NOMO-1 treated with DMSO at 0.1 percent for 48 hours (cell line): ENCODE measurements at regions not wholly inside any gene's neighbourhood (a gene's known extent, or its start where the extent isn't known, plus 50 kb on each side); places are given as distances from the start of the nearest gene placed in this dataset.

Experiments
- DNase-seq: peaks from one replicate; lab custom pipeline; 2025; ENCODE audit not compliant: unreplicated experiment; lab: John Stamatoyannopoulos, UW

DNA sequence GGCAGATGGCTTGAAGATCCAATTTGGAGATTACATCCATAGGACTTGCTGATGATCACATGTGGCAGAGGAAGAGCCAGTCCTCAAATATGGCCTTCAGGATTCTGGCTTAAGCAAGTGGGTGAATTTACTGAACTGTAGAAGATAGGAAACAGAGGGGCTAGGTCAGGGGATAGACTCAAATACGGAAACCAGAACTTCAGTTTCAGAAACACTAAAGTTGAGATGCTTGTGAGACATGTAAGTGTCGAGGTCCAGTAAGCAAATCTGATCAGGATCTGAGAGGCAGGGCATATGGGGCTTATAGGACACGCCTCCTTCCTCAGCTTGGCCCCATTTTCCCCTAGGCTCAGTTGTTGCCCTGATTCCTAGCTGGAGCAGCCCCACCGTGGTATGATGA is 107.7 kb downstream of the LBH start:
- no peak for DNase-seq

DNA sequence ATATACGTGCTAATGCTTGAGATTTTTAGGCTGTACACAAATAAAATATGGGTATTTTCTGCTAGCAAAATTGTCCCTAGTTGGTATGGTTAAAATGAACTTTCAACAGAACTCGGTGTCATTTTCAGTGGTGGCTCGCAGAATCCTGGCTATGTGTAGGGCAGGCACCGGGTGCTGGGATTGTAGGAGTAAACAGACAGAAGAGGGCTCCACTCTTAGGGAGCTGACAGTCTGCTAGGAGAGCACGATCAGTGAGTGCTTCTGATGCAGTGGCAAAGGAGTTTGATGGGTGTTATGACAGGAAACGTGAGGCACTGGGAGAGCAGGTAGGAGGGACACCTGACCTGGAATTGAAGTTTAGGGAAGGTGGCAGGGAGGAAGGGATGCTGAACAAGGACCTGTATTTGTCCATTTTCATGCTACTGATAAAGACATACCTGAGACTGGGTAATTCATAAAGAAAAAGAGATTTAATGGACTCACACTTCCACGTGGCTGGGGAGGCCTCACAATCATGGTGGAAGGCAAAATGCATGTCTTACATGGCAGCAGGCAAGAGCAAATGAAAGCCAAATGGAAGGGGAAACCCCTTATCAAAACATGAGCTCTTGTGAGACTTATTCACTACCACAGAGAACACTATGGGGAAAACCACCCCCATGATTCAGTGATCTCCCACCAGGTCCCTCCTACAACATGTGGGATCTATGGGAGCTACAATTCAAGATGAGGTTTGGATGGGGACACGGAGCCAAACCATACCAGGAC is 105.4 kb upstream of the LCLAT1 start:
- no peak for DNase-seq

DNA sequence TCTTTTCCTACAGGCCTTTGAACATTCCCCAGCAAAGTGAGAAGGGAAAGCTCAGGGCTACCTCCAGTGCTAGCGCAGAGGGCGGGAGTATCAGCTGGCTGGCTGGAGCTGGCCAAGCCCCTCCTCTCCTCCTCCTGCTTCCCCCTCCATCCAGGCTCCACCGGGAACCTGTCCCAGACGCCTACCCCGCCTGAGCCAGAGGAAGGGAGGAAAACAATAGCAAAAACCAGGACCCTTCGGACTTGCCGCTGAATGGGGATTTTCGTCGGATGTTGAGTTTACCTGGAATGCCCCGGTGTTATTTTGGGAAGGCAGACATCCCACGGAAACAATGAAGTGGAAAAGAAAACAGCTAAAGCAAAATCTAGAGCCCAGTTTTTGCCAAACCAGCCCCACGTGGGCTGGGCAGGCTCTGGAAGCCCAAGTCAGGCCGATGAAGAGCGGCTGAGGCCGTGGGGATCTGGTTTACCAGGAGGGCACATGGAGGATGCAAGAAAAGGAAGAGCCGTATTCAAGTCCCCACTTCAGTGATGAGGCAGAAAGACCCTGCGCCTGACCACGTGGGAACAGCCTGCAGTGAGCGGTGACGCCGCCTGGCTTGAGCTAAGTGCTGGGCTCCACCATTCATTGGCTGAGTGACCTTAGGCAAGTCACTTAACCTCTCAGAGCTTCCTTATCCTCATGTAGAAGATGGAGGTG is 100.4 kb upstream of the LCLAT1 start:
- DNase-seq, result no peak

DNA sequence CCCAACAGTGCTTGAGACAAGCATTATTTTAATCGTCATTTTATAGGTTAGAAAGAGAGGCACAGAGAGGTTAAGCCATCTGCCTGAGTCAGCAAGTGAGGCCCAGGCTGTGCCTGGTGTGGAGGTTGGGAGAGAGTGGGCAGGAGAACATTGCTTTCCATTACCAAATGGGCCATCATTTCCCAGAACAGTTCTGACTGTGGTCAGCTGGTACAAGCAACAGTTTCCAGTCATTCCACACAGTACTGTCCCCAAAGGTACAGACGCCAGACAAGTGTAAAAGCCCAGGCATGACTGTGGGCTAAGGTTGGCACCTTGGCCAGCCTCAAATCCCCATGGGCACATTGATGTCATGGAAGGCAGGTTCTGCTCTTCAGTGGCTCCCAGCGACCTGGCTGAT is 98.2 kb upstream of the LCLAT1 start:
- DNase-seq, result no peak

DNA sequence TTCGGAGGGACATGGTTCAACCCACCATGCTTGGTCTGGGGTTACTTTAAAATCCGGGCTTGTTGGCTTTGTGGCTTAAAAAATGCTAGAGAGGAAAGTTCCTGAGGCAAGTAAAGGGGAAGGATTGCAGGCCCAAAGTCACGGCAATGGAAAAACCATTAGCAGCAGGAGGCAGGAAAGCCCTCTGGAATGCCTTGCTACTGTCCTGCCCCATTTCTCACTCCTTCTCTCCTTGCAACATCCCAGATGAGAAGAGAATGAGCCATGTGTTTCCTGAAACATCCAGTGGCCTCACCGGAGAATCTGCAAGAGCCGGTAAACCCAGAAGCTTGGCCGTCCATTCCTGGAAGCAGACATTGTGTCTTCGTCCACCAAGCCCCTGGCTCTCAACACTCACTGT is 97.4 kb upstream of the LCLAT1 start:
- DNase-seq, result no peak

DNA sequence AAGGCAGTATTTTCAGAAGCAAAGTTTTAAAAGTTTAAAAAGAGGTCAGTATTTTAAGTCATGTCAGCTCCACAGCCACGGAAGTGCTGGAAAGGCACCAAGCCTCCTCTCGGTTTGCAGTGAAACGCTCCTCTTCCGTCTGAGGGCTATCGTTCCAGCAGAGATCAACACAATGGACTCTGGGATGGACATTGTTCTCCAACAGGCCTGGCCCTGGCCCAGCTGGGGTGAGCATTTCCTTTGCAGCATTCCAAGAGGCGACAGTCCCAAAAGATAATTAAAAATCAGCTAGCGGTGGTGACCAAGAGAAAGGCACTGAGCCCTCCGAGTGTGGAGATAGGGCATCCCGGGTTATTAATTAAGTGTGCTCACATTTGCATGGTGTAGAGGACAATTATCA is 95.9 kb upstream of the LCLAT1 start:
- no peak for DNase-seq

DNA sequence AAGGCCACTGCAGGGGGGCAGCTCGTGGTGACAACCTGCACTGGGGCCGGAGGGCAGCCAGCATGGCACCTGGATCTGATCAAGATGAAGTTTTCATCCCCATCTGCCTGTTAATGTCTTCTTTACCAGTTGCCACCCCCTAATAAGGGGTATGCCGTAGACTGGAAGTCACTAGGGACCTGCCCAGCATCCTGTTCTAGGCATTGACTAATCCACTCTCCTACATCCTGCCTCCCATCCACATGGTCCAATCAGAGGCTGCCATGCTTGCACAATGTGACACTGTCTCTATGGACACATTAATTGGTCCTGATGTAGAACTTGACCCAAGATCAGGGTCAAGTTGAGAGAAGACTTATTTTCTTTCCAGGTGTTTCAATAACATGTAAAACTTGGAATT is 95.1 kb upstream of the LCLAT1 start:
- no peak for DNase-seq

DNA sequence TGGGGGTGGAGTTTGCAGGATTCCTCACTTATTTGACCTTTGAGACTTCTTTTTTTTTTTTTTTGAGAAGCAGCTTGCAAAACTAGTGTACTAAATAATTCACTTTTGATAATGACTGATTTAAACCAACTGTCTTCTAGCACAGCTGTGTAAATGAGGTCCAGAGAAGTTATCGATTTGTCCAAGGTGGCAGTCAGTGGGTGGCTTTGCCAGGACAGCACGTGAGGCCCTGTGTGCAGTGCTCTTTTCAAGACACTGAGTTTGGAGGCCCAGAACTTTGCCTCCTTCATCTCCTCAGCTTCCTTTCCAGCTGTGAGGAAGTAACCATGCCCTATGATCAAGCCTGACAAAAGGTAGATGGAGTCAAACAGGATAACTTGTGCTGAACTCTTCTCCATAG is 92.9 kb upstream of the LCLAT1 start:
- no peak for DNase-seq

DNA sequence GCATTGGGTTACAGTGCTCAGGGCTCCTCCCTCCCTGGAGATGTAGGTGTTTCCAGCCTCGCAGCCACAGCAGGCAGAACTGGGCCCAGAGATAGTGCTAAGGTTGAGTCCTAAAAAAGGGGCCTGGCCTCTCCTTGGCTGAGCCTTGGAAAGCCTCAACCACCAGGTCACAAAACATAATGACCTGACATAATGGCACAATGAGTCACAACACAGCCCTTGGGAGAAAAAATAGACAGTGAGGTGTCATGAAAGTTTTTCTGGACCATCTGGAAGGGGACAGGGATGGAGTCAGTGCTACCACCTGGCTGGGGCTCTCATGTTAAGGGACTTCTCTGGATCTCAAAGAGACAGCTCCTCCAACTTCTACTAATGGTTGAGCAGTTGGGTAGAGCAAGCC is 92.4 kb upstream of the LCLAT1 start:
- DNase-seq, result no peak

DNA sequence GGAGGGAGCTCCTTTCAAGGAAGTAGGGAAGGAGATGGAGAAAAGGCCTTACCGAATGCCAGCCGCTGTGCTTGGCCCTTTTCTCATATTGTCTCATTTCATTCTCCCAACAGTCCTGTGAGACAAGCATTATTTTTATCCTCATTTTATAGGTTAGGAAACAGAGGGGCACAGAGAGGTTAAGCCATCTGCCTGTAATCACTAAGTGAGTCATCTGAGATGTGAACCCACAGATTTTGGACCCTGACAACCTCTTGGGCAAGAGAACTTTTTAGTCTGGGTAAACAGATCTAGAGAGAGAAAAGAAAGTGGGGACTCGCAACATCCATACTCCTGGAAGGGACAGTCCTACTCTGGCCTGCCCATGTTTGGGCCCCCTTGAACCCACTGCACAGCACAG is 91.7 kb upstream of the LCLAT1 start:
- no peak for DNase-seq

DNA sequence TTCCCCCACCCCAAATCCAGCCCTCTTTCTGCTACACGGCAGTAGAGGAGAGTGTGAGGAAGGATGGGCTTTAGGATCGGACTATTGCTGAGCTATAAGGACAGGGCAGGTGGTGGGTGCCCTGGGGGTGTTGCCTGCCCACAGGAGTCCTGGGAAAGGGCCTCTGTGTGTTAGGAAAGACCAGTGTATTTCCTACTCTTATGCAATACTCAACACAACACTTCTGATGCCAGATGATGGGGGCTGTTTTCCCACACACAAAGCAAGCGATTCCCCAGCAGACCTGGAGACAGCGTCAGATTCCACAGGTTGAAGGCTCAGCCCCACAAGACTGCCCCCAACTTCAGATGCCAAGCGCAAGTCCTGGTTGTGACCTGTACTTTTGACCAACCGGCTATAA is 91.0 kb upstream of the LCLAT1 start:
- DNase-seq, result no peak

DNA sequence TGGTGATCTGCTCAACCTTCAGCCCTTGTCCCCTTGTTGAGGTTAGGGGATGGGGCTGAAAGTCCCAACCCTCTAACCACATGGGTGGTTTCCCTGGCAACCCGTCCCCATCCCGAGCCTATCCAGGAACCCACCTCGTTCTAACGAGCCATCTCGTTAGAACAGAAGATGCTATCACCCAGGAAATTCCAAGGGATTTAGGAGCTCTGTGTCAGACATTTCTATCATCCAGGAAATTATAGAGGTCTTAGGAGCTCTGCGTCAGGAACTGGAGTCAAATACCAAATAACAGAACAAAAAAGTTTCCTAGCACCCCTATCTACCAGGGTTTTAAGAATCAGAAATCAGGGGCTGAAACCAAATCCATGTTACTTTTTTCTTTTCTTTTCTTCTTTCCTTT is 90.3 kb upstream of the LCLAT1 start:
- no peak for DNase-seq

DNA sequence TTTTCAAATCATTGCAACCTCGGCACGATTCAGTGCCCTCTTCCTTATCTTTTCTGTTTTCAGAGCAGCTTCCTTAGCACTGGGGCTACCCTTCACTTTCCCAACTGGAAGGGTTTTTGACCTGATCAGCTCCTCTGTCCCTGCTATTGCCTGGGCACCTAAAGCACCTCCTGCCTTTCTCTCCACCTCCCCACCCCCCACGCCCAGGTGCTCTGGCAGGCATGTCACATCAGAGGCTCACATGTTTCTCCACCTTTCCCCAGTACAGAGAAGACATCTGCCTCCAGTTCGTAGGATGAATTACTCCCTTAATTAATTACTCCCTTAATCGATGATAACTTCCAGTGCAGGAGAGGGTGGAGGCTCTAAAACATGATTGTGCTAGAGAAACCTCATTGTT is 88.7 kb upstream of the LCLAT1 start:
- no peak for DNase-seq

DNA sequence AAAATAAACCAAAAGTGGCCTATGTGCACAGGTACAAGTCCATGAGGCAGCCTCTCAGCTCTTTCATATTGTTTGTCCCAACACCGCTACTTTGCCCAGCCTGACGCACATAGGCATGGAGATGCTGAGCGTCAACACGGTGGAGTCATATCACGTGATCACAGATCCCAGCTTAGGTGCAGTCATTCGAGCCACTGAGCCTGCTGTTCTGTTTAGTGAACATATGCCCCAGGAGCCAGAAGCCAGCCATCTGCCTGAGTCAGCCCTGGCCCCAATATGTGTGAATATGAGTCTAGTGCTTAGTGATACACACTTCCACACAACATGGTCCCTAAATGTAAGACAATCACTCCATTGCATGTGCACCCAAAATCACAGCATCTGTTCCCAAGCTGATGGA is 88.2 kb upstream of the LCLAT1 start:
- no peak for DNase-seq

DNA sequence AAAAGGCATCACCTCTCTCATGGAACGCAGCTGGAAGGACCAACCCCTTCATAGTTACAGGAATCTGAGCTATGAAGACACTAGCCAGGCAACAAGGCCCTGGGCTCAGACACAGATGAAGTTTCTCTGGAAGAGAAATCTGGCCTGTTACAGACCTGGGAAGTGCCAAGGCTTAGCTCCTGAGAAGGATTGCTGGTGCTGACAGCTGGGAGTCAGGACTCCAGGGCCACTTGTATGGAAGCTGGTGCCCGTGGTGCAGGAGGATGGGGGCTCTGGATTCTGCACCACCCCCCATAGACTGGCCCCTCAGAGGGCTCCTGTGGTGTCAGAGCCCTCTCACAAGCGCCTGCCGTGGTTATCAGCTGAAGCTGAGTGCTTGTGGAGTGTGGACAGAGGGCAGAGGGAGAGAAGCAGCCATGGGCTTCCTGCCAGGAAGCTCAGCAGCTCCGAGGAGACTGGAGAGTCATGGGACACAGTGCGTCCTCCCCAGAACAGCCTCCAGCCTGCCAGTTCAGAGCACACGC is 87.3 kb upstream of the LCLAT1 start:
- DNase-seq, result no peak

DNA sequence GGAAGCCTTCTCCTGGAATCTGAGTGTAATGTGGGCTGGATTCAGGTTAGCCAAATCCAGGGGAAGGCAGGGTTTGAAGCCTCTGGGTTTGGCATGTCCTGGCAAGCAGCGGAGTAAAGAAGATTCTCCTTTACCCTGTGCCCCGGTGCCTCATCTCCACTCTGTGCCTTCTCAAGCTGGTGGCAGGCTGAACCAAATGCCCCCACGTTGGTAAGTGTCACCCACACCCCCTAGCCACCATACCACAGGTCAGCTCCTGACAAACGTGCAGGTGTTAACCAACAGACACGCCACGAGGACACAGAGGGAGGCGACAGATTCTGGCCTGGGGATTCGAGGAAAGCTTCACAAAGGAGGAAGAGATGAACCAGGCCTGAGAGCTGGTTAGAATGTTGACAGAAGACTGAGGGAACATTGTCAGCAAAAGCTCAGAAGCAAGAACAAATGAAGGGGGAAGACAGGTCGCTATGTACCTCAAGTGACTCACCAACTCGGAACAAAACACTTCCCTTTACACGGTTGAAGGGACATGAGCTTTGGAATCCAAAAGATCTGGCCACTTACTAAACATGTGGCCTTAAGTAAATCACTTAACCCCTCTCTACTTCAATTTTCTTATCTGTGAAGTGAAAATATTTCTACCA is 85.2 kb upstream of the LCLAT1 start:
- DNase-seq, result no peak

DNA sequence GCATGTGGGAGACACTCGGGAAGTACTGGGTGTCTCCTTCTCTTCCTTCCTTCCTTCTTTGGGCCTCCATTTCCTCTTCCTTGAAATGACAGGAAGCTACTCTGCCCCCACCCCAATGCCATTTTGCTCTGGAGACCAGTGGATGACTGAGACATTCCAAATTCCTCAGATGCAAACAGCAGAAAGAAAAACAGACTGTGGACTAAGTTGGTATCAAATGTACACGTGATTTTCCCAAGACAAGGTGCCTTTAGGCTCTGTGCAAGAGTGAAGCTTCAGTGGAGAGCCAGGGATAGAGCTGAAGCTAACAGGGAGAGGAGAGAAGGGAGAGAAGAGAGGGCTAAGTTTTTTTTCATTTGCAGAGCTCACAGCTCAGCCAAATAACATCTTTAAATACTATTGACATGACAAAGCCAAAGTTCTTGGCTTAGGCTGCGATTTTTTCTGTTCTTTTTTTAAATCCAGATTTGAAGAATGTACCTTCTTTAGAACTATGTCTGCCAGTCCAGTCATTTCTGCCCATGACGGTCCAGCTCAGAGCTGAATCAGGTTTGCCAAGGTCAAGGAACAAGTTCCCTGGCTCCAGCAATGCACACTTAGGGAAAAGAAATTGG is 84.5 kb upstream of the LCLAT1 start:
- no peak for DNase-seq

DNA sequence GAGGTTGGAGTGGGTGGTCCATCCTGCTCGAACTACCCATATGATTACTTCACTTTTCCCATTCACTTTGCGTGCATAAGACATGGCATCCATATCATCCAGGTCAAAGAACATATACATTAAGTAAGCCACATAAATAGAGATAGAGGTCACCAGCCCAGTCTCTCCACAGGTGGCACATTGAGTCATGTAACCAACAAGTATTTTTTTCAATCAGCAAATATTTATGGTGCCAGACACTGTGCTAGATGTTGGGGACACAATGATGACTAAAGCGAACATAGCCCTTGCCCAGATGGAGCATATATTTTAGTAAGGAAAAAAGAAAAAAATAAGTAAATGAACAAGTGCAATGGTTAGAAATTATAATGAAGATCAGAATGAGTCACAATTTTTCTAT is 83.6 kb upstream of the LCLAT1 start:
- DNase-seq, result no peak

DNA sequence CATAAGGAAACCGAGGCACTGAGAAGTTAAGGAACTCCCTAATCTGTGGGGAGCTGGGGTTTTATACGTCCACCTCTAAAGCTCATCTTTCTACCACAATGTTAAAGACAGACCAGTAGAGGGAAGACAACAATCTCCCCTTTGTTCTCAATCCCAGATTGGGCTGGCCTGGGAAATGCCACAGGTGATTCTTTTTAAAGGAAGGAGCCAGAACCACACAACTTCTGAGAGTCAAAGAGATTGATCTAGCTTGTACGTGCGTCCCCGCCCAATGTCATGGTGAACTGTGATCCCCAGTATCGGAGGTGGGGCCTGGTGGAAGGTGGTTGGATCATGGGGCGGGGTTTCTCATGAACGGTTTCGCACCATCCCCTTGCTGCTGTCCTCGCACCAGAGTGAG is 81.8 kb upstream of the LCLAT1 start:
- no peak for DNase-seq

DNA sequence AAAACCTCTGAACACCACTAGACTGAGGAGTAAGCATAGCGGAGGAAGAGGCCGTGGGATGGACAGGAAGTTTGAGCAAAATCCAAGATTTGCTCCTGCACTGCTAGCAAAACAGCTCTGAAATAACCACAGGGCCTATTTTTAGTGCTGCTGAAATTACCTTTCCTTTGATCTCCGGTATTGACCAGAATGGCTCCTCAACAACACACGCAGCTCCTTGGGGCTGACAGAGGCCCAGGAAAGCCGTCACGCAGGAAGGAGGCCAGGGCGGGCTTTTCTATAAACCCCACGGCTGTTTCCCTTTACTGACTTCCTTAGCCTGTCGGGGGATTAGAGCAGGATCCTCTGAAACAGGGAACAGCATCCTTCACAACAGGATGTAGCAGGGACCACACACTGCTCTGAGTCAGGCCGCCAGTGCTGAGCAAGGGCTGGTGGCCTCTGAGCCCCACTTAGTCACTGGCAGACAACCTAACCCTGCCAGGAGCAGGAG is 80.8 kb upstream of the LCLAT1 start:
- no peak for DNase-seq

DNA sequence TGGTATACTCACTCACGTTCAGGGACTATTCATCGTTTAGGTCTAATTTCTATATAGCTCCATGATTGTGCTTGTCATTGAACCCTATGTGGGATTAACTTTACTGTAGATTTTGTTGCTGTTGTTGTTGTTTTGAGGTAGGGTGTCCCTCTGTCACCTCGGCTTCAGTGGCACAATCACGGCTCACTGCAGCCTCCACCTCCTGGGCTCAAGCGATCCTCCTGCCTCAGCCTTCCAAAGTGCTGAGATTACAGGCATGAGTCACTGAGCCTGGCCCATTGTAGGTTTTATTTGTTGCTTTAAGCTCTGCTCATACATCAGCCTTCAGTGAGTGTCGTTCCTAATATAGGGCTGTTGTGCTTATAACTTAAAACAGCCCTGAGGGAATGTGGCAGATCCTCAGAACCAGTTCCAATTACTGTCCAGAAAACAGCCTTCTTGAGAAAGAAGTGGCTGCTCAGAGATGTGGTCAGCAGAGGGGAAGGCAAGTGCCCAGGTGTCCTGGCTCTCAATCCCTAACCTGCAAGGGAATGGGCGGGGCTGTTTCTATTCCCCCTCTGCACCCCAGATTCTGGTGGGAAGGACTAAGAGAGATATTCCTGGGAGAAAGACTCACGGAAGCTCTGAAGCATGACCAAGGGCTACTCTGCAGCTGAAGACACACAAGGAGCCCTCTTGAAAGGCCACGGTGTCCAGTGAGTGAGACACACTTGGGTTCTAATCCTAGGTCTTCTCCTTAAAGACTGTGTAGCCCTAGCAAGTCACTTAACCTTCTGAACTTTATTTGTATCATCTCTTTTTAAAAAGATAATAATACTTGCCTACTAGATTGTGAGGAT is 79.6 kb upstream of the LCLAT1 start:
- DNase-seq, result no peak
